ENCODE measurements at regions not wholly inside any gene's neighbourhood (a gene's known extent, or its start where the extent isn't known, plus 50 kb on each side); places are given as distances from the start of the nearest gene placed in this dataset.

DNA sequence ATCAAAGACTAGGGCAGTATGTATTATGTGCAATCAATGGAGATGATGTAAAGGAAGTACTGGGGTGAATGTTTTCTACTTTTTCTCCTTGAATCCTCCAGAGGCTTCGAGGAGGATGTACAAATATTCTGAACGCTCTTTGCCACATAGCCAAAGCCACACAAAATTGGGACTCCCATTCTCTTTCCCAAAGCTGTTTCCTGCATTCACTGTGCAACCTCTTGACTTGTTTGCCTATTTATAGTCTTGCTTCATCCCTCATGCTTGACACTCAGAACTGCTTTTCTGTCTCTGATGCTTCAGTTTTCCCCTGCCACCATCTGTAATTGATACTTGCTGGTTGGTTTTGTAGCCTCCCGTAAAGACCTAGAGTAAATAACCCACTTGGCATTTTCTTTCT, 208.2 kb upstream of the RBMS1 start:
- no peak for TF ChIP-seq CTCF (IDR thresholded peaks at IDR 0.05)

DNA sequence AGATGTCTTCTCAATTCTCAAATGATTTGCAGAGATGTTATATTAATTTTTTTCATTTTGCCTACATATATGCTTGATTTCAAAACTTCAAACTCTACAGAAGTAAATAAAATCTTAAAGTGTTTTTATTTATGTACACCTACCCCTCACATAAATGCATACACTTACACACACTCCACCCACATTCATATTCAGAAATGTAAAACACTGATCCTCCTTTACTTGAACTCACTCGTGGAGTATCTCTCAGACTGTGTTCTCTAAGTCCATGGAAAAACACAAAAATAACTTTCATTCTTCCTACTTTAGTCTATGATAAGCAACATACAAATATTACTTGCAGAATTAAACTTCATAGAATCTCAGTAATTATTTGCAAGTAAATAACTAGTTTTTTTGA, 209.1 kb upstream of the RBMS1 start:
- TF ChIP-seq CTCF (IDR thresholded peaks at IDR 0.05), result no peak

GRCh38 chr2:160703648-160704585, 210.3 kb upstream of the RBMS1 start:
- no peak for TF ChIP-seq CTCF (IDR thresholded peaks at IDR 0.05)

- TF ChIP-seq CTCF (IDR thresholded peaks at IDR 0.05), result no peak
Observed at GRCh38 chr2:160715428-160715827, 221.8 kb upstream of the RBMS1 start.

GRCh38 chr2:160719116-160719515, 225.5 kb upstream of the RBMS1 start:
- TF ChIP-seq CTCF (IDR thresholded peaks at IDR 0.05), result no peak

GRCh38 chr2:160720098-160720497, 226.5 kb upstream of the RBMS1 start:
- TF ChIP-seq CTCF (IDR thresholded peaks at IDR 0.05), result no peak

DNA sequence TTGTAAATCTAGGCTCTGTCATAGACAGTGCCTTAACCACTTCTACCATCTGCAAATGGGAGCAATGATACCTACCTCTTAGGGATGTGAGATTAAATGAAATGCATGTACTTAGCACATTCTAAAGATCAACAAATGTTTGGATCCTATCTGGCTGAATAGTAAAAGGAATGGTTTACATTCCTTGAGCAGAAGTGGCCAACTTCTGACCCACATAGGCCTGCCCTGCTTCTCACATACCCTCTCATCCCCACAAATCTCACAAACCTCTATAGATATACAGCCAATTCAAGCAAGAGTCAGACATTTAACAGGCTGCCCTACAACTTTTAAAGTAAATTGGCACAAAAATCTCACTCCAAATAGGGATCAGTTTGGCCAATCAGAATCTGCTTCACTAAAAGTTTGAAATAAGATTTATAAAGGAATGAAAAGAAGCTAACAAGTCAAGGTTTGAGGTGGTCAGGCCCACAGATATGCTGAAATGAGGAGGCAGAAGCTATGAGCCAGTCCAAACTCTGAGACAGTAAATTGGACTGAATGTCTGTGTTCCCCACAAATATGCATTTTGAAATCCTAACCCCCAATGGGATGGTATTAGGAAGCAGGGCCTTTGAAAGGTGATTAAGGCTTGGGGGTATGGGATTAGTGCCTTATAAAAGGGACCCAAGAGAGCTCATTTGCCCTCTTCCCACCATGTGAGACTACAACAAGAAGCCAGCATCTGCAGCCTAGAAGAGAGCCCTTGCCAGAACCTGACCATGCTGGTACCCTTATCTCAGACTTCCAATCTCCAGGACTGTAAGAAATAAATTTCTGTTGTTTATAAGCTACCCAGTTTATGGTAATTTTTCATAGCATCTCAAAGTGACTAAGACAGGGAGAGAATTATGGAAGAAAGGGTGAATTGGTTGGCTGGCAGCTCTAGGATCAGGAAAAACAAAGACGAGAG, 227.8 kb upstream of the RBMS1 start:
- no peak for TF ChIP-seq CTCF (IDR thresholded peaks at IDR 0.05)

Data from LNCAP (cell line).